GM21717 (cell line): ENCODE measurements at regions not wholly inside any gene's neighbourhood (a gene's known extent, or its start where the extent isn't known, plus 50 kb on each side); places are given as distances from the start of the nearest gene placed in this dataset.

Source experiments
- ATAC-seq: cut with Tn5 transposase; IDR thresholded peaks from one replicate; pipeline ENCODE4 v1.9.1; 2021; ENCODE audit warnings: mild to moderate bottlenecking, moderate library complexity; ENCODE audit not compliant: unreplicated experiment

GRCh38 chr13:106243011-106243565 is 292.4 kb downstream of the EFNB2 start:
- ATAC-seq, result no peak

GRCh38 chr13:106241974-106242953 is 293.2 kb downstream of the EFNB2 start:
- ATAC-seq, result no peak

GRCh38 chr13:106238690-106239089 is 296.8 kb downstream of the EFNB2 start:
- ATAC-seq, result no peak

DNA sequence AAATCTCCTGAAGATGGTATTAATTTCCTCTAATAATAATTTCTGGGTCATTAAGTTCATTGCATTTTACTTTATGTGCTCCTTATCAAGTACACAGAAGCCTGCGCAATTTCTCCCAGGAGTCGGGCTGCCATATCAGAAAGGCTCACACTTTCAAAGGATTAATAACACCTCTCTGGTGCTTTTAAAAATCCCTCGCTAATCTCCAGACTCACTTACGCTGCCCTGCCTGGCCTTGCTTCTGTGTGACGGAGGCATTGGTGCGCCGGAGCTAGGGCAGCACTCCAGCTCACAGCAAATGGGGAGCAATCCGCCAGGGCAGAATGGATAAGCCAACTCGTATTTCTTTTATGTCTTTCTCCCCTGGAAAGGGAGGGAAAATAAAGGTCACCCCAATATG is 300.8 kb downstream of the EFNB2 start:
- no peak for ATAC-seq

GRCh38 chr13:106233134-106233735 is 302.2 kb downstream of the EFNB2 start:
- ATAC-seq, result no peak

DNA sequence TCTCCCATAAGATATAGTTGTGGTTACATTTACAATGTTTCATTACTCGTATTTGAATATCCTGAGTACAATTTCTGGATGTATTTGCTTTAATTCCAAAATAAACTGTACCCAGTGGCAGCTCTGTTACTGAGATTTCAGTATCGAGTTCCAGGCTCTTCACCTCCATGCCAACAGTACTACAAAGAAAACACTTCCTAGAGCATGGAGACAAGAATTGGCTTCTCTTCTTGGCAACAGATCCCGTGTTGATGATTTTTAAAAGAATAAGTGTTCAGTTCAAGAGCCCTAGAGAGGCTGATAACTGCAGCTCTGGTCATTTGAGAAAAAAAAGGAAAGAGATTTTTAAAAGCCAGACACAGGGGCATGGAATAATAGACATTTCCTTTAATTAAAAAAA is 302.8 kb downstream of the EFNB2 start:
- no peak for ATAC-seq

DNA sequence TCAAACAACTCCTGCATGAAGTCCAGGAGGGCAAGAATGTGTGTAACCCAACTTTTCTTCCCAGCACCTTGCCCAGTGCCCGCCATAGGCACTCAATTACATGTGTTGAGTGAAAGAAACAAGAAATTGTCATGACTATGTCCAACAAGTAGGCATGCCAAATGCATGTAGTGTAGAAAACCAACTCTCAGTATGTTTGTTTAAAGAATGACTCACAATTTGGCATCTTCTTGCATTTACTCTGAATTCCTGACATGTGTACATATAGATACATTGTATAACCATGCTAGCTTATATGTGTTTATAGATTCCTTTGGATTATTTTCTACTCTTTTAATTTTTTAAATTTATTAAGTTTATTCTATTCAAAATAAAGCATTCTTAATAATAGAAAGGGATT is 305.0 kb downstream of the EFNB2 start:
- ATAC-seq, result no peak

- ATAC-seq, result no peak
Observed at GRCh38 chr13:106225126-106225525, 310.3 kb downstream of the EFNB2 start.

GRCh38 chr13:106220211-106220610 is 315.3 kb downstream of the EFNB2 start:
- ATAC-seq, result no peak

DNA sequence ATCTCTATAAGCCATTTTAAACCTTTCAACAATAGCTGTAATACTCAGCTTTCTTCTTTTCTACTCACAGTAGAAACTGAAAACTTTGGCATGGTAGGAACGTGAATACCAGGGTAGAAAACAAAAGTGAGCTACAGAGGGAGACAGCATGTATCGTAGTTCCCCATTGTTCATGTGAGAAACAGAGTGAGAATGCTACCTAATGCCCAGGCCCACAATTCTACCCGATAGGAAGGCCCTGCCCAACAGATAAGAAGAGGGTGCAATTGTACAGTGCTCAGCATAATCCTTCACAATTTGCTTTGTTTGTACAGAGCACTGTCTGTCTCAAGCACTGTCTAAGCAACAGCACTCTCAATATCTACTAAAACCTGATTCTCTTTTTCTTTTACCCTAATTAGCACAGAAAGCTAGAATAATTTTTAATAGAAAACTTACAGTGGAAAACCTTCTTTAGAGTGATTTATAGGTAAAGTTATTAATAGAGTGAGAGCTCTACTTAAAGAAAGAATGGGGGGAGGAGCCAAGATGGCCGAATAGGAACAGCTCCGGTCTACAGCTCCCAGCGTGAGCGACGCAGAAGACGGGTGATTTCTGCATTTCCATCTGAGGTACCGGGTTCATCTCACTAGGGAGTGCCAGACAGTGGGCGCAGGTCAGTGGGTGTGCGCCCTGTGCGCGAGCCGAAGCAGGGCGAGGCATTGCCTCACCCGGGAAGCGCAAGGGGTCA is 322.3 kb downstream of the EFNB2 start:
- no peak for ATAC-seq

DNA sequence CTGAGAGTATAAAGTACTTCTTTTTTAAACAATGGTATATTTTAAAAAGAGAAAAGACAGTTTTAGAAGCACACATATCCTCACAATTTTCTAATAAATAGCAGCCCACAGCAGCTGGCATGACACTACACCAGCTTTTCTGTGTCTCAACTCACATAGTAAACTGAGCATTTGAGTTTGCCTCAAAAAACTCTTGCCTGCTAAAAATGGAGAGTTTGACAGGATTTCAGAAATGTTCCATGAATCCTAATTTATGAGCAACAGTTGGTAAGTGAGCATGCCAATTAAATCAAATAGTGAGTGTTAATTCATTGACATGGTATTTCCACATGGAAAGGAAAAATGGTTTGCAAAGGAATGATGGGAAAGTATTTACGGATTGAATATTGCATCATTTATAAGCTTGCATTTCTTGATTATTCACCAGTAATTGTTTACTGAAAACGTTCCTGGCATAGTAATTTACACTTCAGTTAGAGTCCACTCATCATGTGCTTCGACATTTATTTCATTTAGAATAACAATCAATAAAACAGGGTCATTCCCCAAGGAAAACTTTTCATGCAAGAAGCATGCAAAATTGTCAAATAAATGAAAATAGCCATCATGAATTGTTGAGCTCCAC is 323.0 kb downstream of the EFNB2 start:
- ATAC-seq, result no peak

DNA sequence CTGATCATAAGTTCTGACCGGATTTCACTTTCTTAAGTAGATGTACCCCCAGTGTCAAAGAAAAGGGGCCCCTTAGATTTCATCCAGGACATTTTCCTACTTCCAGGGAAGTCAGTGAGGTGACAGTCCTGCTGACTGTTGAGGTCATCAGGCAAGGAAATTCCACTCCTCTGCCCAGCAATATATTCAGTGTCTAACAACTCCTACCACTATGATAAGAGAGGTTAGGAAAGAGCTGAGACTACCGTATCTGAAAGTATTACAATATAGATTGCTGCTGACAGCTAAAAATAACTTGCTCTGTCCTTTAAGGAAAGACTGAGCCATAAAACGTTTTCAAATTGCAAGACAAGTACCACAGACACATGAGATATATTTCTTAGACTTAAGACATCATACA is 325.1 kb downstream of the EFNB2 start:
- ATAC-seq, result no peak

GRCh38 chr13:106205871-106206270 is 329.6 kb downstream of the EFNB2 start:
- no peak for ATAC-seq

- no peak for ATAC-seq
Observed at GRCh38 chr13:106197496-106197895, 338.0 kb downstream of the EFNB2 start.

- ATAC-seq, result no peak
Observed at GRCh38 chr13:106187501-106188095, 347.9 kb downstream of the EFNB2 start.

DNA sequence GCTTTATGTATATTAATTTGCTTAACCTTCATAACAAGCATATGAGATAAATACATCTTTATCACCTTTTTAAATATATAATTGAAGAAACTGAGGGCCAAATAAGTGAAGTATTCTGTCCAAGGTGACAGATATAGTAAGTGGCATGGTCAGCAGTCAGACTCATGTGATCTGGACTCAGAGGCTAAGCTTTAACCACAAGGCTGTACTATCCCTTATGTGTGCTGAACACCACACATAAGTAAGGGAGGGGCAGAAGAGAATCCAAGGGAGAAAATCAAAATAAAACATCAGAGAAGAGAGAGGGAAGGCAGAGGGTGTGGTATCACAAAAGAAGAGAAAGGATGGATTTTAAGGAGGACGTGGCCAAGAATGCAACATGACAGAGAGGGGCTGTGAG is 348.4 kb downstream of the EFNB2 start:
- ATAC-seq, result no peak

DNA sequence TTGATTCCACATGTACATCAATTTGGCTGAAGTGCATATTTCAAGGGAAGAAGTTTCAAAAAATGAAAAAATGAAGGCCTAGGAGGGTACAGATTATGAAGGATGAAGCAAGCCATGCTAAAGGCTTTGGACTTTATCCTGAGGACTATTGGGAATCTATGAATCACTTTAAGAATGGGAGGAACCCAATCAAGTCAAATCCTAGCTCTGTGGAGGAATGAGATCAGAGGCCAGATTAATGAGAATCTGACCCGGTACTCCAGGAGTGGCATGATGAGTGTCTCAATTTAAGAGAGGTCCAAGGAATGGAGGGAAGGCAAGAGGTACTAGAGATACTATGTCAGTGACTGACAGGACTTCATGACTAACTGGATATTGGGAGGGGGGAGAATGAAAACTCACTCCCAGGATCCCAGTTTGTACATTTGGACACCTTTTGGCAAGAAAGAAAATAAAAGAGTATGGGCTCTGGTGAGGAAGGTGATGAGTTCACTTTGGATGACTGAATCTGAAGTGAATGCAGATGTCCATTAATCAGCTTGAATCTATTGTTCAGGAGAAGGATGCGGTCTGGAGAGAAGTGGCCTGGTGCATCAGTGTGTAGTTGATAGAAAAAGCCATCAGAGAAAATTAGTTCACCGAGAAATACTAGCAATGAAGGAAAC is 349.0 kb downstream of the EFNB2 start:
- no peak for ATAC-seq

DNA sequence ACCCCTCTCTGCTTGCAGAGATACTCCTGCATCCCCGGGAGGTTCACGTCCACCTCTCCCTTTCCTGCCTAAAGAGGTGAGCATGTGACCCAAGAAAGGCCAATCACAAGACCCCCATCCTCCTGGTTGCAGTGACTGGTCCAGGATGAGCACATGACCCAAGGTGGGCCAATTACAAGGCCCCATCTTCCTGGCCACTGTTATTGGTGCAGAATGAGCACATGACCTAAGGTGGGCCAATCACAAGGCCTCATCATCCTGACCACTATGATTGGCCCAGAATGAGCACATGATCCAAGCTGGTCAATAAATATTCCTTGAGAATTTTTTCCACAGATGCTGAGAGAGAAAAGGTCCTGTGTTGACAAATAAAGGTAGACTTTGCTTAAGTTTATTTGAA is 350.7 kb downstream of the EFNB2 start:
- no peak for ATAC-seq

DNA sequence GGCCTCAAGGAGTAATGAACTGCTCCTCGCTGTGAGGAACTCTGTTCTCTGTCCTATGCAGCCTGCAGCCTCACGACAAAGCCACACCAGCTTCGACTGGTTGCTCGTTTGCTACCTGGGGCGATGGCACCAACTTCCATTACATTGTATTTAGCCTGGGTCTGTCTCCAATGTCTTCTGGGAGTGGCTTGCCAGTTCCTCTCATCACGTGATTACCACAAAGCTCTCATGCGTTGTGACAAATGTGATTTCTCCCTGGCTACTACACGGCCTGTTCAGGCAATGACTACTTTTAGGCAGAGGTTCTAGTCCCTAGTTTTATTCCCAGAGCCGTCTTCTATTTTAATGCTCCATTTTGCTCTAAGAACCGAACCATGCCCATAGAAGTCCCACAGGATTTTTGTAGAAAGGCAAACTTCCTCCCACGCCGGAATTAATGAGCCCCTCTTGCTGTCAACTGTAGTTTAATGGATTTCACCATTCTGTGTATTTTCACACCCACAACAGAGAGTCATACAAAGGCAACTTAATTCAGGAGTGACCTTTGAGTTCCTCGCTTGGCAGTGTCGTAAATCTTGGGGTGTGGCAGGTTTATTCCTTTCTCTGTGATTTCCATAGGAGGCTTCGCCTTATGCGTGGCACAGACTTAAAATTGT is 351.9 kb downstream of the EFNB2 start:
- ATAC-seq, result no peak
